NCI-H69 (cell line): ENCODE measurements at regions not wholly inside any gene's neighbourhood (a gene's known extent, or its start where the extent isn't known, plus 50 kb on each side); places are given as distances from the start of the nearest gene placed in this dataset.
"Not testable (repeated sequence)": the region's sequence is repeated elsewhere in the genome, so short reads cannot be mapped to it uniquely, and the experiment has no call there.

Source experiments
- DNase-seq: peaks from one replicate; lab custom pipeline; 2025; lab: John Stamatoyannopoulos, UW

GRCh38 chrX:74065831-74066390 lies 213.4 kb upstream of the XIST start:
- DNase-seq = no peak

- DNase-seq = no peak
Measured at GRCh38 chrX:74063426-74064155, 211.1 kb upstream of the XIST start.

GRCh38 chrX:74061879-74062278 lies 209.4 kb upstream of the XIST start:
- no peak for DNase-seq

GRCh38 chrX:74049126-74049525 lies 196.6 kb upstream of the XIST start:
- peak; percentile 4 for DNase-seq

- DNase-seq = not testable (repeated sequence)
Measured at GRCh38 chrX:74034066-74034465, 181.6 kb upstream of the XIST start.

- DNase-seq = not testable (repeated sequence)
Measured at GRCh38 chrX:74031527-74031926, 179.0 kb upstream of the XIST start.

- DNase-seq = not testable (repeated sequence)
Measured at GRCh38 chrX:74030766-74031165, 178.3 kb upstream of the XIST start.

GRCh38 chrX:74025145-74025544 lies 172.6 kb upstream of the XIST start:
- not testable (repeated sequence) for DNase-seq

GRCh38 chrX:74023203-74023602 lies 170.7 kb upstream of the XIST start:
- no peak for DNase-seq

- DNase-seq = no peak
Measured at GRCh38 chrX:74018253-74018652, 165.7 kb upstream of the XIST start.

- DNase-seq = peak; percentile 73
Measured at GRCh38 chrX:74015379-74016019, 163.0 kb upstream of the XIST start.

GRCh38 chrX:74009041-74009440 lies 156.5 kb upstream of the XIST start:
- DNase-seq = no peak

- DNase-seq = no peak
Measured at GRCh38 chrX:73992019-73992418, 139.5 kb upstream of the XIST start.

- no peak for DNase-seq
Measured at GRCh38 chrX:73987166-73987565, 134.7 kb upstream of the XIST start.

- no peak for DNase-seq
Measured at GRCh38 chrX:73979551-73980131, 127.1 kb upstream of the XIST start.

- peak; percentile 10 for DNase-seq
Measured at GRCh38 chrX:73977542-73978169, 125.1 kb upstream of the XIST start.

GRCh38 chrX:73967461-73967860 lies 114.9 kb upstream of the XIST start:
- DNase-seq = not testable (repeated sequence)

GRCh38 chrX:73965833-73966232 lies 113.3 kb upstream of the XIST start:
- no peak for DNase-seq

- no peak for DNase-seq
Measured at GRCh38 chrX:73964579-73964978, 112.1 kb upstream of the XIST start.

- DNase-seq = no peak
Measured at GRCh38 chrX:73963682-73964081, 111.2 kb upstream of the XIST start.

GRCh38 chrX:73962948-73963347 lies 110.4 kb upstream of the XIST start:
- no peak for DNase-seq

- not testable (repeated sequence) for DNase-seq
Measured at GRCh38 chrX:73961867-73962266, 109.4 kb upstream of the XIST start.

GRCh38 chrX:73944563-73944908 lies 92.0 kb upstream of the XIST start:
- peak; percentile 27 for DNase-seq
